Mucosa of descending colon (tissue), 3 donors: ENCODE measurements at regions not wholly inside any gene's neighbourhood (a gene's known extent, or its start where the extent isn't known, plus 50 kb on each side); places are given as distances from the start of the nearest gene placed in this dataset.

Source experiments
- ATAC-seq: fragments of 200-7000 bp; cut with Tn5 transposase; one replicate; pipeline ENCODE4 v1.9.1; 2020; ENCODE audit warnings: mild to moderate bottlenecking, moderate library complexity
- DNase-seq, 3 donors: peaks; one replicate each; pipeline ENCODE4 v3.0.0-alpha.2; 2020
- H3K36me3 ChIP-seq: fragments of 200-600 bp; one replicate; pipeline ENCODE4 v1.8.0; 2021; ENCODE audit warnings: low read depth, mild to moderate bottlenecking
- H3K4me1 ChIP-seq: fragments of 200-600 bp; one replicate; pipeline ENCODE4 v1.8.0; 2021; ENCODE audit warnings: low read depth, mild to moderate bottlenecking
- H3K4me3 ChIP-seq: fragments of 200-600 bp; one replicate; pipeline ENCODE4 v1.8.0; 2021; ENCODE audit warnings: mild to moderate bottlenecking
- H3K9me3 ChIP-seq: fragments of 200-600 bp; one replicate; pipeline ENCODE4 v1.8.0; 2021; ENCODE audit warnings: mild to moderate bottlenecking
- intact Hi-C, 2 donors: fragments of 100-400 bp; cut with DNase I in 1 of 2; cut with micrococcal nuclease in 1 of 2; formaldehyde crosslinking; loops; one replicate each; pipeline versions ENCODE4 v1.11.0 to v1.11.1; 2022; cut with DNase I, micrococcal nuclease
- microRNA-seq: library from miRNA; unstranded; fragments of <30 nt; microRNA quantifications from one replicate; pipeline ENCODE4, GENCODE V29; 2019
- TF ChIP-seq, protein P1 (sequence below): fragments of 200-600 bp; IDR thresholded peaks from one replicate; pipeline ENCODE4 v1.8.0; 2022; ENCODE audit warnings: antibody characterized with exemption, mild to moderate bottlenecking
- donor health status: DM: no; HTN: no; CAD: no; lungs with moderate emphysema.
- donor health status: DM: no; HTN: no; CAD: no.
- donor health status: DM: no; HTN: yes; CAD: no.

DNA sequence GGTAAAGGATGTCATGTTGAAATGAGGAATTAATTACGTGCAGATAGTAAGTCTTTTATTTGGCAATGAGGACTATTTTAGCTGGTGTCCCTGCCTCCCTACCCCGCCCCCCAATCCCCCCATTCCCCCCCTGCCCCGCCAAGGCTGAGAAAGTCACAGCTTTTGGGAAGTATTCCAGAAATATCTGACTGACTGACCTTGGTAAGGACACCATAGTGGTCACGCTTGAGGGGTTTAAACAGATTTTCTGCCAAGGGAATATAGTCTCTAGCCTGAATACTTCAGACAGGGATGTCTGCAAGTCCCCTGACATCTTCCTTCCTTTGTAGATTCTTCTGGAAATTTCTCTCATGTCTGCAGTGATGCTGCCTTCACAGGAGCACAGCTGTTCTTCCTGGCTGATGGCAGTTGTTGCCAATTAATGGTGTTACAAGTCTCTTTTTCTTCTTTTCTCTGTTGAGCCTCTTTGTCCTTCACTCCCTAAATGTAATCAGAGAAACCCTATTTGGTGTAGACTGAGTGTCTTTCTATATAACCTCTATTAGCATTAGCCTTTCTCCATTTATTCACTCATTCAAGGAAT is 53.7 kb upstream of the MGAT5 start:
- intact Hi-C loops, result no loop called here
- Histone ChIP-seq H3K4me3 (no peak overlapping the region), H3K4me1 (peaks cover 3% of the 10 kb centered on the region), H3K36me3 (no peaks in the 10 kb centered on the region), H3K9me3 (no peaks in the 10 kb centered on the region)
- ATAC-seq, result no peak
- DNase-seq, result no peak
- TF ChIP-seq, protein P1, sequence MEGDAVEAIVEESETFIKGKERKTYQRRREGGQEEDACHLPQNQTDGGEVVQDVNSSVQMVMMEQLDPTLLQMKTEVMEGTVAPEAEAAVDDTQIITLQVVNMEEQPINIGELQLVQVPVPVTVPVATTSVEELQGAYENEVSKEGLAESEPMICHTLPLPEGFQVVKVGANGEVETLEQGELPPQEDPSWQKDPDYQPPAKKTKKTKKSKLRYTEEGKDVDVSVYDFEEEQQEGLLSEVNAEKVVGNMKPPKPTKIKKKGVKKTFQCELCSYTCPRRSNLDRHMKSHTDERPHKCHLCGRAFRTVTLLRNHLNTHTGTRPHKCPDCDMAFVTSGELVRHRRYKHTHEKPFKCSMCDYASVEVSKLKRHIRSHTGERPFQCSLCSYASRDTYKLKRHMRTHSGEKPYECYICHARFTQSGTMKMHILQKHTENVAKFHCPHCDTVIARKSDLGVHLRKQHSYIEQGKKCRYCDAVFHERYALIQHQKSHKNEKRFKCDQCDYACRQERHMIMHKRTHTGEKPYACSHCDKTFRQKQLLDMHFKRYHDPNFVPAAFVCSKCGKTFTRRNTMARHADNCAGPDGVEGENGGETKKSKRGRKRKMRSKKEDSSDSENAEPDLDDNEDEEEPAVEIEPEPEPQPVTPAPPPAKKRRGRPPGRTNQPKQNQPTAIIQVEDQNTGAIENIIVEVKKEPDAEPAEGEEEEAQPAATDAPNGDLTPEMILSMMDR, result no peak

DNA sequence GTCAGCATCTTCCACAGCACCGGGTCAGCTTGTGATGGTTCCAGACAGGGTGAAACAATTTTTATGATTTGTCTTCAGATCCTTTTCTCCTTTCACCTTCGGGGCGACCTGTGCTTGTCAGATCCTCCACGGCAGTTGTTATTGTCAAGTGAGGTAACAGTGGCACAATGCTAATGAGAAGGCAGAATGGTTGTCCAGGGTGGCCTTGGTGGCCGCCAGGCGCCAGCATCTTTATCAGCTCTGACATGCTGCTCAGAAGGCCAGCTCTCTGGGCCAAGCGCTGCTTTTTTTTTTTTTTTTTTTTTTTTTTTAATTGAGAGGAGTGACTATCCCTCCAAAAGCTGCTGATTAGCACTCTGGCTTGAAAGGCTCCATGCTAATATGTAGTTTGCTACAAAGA is 52.3 kb upstream of the MGAT5 start:
- no peak for ATAC-seq

DNA sequence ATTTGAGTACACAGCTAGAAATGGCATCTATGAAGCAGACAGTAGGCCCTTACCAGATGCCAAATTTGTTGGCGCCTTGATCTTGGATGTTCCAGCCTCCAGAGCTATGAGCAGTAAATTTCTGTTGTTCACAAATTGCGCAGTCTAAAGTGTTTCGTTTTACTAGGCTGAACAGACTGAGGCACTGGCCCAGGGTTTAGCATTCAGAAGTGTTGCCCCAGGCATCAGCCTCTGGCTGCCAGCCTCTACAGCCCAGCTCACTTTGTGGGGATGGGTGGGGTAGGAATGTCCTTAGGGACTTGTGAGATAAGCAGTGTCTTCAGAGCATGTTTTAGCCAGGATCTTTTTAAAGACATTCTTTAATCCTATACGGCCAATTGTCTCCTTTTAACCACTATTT is 51.5 kb upstream of the MGAT5 start:
- intact Hi-C loops, result no loop called here
- TF ChIP-seq, protein P1, result no peak
- Histone ChIP-seq H3K9me3 (no peaks in the 10 kb centered on the region), H3K36me3 (no peaks in the 10 kb centered on the region), H3K4me1 (peaks cover 6% of the 10 kb centered on the region), H3K4me3 (no peak overlapping the region)
- no peak for ATAC-seq
- no peak for DNase-seq

More for the DNA sequence above, 52.3 kb upstream of the MGAT5 start:
- TF ChIP-seq, protein P1, result no peak
- H3K4me3 ChIP-seq, result no peak overlapping the region
- H3K9me3 ChIP-seq, result no peaks in the 10 kb centered on the region
- no peak for DNase-seq
- H3K36me3 ChIP-seq, result no peaks in the 10 kb centered on the region
- peaks cover 6% of the 10 kb centered on the region for H3K4me1 ChIP-seq
- intact Hi-C loops, result no loop called here

- no peak for ATAC-seq
- TF ChIP-seq, protein P1, result no peak
- Histone ChIP-seq H3K36me3 (no peaks in the 10 kb centered on the region), H3K4me1 (peaks cover 6% of the 10 kb centered on the region), H3K4me3 (no peak overlapping the region), H3K9me3 (no peaks in the 10 kb centered on the region)
- no peak for DNase-seq
- intact Hi-C loops, result no loop called here
These were observed 50.7 kb upstream of the MGAT5 start for GRCh38 chr2:134203175-134203574.

Small RNA genes lying in the stretch of these regions (microRNA-seq; reads per million reads assigned to microRNA genes)
- 5.6 reads per million, percentile 25 among the genes with 10 or more reads in this experiment for gene MIR3679
